Activated CD4-positive, alpha-beta T cell treated with anti-CD3 and anti-CD28 coated beads for 48 hours (primary cell): ENCODE measurements at regions not wholly inside any gene's neighbourhood (a gene's known extent, or its start where the extent isn't known, plus 50 kb on each side); places are given as distances from the start of the nearest gene placed in this dataset.

Source experiments
- DNase-seq: peaks from one replicate; pipeline ENCODE4 v3.0.0-alpha.2; 2020

DNA sequence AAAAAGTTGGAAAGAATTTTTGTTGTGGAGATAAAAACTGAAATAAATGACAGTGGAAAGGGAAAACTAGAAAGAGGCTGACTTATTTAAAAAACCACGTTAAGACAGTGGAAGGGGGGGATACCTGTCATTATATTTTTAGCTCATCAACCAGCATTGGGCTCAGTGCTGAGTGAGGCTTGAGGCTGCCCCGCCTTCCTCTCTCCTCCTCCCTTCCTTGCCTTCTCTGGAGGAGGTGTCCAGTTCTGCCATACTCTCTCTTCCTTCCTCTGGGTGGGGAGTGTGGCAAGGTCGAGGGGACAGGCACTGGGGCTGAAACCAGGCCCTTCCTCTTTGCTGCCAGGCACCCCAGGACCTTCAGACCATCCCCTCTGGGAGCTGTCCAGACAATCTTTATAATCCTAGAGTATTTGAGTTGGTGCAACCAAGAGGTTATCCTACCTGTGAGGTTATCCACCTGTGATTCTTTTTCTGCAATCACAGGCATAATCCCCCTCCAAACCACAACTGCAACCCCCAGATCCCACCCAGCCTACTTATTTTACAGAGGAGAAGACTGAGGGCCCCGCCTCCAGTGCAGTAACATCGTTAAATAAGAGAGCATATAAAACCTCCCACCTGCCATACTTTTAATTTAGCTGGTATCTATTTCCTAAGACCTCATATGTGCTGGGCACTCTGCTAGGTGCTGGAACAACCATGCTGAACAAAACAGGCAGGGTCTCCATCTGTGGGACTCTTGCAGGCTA is 578.5 kb downstream of the BUD13 start:
- no peak for DNase-seq

DNA sequence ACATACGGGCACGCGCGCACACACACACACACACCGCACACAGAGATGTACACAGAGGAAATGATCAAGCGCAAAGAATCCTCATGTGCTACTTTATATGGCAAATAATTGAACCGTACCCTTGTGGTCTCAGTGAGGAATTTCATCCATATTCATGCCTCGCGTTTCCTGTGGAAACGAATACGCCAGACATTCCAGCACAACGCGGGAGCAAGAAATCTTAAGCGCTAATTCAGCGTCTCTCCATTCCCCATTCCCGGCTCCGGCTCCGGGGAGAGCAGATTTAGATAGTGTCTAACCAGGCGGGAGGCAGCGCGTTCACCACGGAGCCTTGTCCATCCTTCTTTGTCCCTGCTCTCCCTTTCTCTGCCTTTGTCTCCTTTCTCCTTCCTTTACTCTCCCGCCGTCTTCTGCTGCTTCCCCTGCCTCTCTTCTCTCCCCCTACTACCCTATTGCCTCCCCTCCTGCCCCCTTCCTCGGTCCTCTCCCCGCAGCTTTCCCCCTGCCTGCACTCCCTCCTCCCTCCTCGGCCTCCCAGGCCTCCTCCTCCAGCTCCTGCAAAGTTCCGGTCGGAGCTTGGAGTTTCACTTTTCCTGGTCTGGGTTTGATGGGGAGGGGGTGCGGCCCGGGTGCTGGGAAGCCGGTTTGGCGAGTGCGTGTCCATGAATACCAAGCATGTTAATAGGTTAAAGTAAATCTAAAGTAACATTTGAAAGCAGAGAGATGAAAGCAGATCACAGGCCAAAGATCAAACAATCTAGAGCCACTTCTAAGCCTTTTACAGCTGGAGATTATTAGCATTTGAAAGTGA is 579.3 kb downstream of the BUD13 start:
- no peak for DNase-seq

DNA sequence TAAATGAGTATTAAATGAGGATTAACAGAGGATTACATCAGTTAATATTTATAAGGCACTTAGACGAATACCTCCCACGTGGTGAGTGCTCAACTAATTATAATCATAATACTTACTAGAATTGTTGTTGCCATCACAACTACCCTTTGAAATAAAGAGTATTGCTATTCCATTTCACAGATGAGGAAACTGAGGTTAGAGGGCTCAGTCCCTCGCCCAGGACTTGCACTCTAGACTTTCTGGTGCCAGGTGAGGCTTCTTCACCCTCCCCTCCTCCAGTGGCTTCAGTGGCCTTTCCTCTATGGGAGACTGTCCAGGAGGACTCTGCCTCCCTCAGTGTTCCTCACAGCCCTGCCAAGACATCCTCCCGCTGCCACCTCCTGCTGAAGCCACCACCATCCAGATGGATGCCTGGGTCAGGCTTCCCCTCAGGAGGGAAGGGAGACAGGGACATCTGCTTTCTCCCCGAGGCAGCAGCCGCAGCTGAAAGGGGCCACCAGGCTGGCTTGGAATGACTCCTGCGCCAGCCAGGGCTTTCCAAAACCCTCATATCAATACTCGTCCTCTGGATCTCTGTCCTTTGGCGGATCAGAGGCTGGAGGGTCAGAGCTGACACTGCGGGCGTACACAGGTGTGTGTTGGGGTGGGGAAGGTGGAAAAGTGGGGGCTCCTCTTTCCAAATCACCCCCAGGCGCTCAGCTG is 580.1 kb downstream of the BUD13 start:
- no peak for DNase-seq

DNA sequence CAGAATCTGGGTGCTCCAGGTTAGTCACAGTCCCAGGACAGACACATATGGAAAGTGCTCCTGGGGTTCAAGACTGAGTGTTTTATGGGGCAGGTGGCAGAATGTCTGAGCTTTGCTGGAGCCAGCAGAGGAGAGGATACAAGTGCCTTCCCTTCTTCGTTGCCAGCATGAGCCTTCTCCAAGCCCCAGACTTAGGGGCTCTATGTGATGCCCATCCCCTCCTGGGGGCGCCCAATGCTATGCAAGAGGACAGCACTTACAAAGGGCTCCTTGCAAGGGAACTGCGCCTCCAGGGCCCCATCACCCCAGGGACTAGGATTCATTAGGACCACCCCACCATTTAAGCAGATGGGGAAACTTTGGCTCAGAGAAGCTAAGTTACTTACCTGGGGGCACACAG is 581.9 kb downstream of the BUD13 start:
- no peak for DNase-seq

DNA sequence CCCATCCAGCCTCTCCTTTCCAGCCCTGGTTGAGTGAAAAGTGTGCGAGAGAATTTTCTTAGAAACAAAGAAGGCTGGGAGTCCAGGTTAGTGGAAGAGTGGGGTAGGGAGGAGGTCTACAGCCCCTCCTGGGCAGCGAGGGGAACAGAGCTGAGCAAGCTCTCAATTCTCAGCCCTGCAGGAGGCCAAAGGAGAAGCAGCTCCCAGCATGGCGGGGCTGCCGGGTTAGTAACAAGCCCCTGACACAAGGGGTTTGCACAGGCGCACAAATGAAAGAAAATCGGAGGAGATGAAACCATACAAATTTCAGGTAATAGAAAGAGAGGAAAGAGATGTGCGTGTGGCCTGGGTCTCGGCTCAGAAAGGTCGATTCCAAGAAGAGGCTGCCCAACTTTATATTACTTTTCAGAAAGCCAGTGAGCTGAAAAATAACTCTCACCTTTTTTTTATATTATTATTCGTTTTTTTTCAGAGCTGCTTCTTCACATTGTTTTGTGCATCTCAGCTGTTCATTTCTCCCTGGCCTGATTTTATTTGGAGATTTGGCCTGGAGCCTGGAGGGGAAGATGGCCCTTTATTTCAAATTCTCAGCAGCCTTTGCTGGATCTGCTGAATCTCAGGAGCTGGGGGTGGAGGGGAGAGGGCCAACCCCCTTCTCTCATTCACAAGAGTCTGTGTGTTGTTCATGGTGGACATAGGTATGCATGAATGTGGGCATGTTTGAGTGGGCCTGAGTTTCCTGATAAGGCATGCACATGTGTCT is 583.2 kb downstream of the BUD13 start:
- no peak for DNase-seq

DNA sequence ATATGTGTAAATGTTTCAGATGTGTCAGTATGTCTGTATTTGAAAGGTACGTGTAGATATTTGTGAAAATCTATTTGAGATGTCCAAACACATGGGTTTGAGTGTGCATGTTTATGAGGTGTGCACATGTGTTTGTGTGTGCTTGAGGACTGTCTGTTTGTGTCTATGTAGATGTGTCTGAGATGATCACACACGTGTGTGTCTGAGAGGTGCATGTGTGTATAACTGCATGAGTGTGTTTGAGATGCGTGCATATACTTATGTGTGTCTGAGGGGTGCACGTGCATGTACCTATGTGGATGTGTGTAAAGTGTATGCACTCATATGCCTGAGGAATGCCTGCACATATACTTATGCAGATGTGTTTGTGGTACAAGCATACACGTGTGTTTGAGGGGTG is 584.4 kb downstream of the BUD13 start:
- no peak for DNase-seq

DNA sequence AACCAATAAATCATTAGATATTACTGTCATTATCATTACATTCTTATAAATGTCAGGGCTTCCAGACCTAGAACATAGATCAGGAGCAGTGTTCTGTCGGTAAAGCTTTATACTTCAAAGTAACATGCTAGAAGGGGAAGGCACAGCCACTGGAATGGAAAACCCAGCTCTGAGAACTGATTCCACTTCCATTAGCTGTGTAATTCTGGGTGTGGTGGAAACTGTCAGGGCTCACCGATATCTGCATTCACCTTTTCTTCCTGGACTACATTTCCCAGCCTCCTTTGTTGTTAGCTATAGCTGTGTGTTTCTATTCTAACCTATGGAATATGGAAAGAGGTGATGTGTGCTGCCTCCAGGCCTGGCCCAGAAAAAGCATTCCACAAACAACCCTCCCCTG is 585.8 kb downstream of the BUD13 start:
- DNase-seq: no peak

DNA sequence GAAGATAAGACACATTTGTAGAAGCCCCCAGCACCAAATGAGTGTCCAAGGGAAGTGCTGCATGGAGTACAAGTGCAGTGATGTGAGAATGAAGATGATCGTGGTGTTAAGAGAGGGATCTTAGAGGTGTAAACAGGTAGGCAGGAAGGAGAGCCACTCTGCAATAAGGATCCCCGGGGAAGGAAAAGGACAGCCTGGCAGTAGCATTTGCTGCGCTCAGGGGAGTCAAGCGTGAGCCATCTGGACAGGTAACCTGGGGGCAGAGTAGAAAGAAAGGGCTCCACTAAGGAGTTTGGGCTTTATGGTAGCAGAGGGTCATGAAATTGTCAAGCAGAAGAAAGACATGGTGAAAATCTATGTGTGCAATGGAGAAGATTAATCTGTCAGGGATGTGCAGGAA is 587.2 kb downstream of the BUD13 start:
- DNase-seq: no peak

DNA sequence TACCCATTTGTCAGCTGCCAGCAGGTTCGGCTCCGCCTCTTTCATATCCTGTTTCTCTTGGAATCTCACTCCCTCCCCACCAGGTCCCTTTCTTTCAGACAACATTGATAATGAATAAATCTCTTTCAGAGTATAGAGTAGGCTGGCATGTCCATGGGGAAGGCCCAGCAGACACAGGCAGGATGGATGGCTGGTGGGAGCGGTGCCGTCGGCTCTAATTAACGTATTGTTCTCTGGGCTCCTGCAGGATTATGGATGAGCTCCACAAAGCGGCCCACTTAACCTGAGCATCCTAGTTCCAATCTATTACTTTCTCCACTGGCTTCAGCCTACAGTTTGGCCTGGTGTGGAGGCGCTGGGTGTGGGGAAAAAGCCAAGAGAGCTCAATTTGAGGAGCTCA is 588.0 kb downstream of the BUD13 start:
- DNase-seq: no peak

DNA sequence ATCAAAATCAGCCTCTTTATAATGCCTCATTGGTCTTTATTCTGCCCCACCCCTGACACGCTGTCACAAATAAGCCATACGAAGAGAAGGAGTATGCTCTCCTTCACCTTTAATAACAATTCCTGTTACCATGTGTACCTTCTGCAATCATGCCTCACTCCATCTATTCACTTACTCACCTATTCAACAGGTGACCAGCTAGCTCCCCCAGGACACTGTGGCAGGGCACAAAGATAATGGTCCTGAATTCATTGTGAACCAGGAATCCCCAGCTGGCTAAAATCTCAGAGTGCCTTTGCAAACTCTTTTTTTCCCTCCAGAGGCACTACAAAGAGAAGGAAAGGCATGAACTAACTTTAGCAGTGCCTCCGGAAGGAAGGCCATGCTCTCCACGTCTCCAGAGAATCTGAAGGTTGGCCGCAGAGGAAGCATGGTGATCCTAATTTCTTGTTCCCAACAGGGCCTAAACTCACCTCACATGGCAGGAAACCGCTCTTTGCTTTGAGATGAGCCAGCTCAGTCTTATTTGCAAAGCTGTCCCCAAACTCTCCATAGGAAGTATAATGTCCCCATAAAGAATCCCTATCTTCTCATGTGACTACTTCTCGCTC is 590.3 kb downstream of the BUD13 start:
- DNase-seq: no peak

DNA sequence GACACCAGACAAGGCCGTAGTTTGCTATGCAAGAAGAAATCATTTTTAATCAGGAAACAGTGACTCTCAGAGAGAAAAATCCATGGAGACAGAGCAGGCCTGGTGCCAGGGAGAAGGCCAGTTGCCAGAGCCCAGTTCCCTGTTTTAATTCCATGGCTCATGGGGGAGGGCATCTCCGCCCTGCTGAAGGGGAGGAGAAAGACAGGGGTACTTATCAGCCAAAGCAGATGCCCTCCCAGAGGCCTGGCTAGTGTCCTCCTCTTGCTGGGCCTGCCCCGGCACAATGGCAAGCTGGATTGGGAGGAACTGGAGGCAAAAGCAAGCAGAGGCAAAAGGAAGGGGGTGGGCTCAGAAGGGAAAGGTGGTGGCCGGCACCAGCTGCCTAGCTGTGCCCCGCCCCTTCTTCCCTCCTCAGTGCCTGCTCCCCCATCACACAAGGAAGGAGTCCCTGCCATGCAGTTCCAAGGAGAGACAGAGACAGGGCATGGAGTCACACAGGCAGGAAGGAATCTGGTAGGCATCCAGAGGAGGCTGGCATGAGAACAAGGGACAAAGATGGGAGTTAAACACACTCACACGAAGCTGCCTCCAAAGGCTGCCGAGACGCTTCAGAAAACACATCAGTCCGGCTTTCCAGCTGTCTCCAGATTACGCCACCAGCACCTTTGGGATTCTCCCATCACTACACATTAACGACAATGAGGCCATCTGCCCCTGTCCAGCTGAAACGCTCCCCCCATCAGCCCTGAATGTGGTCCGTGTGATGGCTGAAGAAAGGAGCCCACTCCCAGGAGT is 591.8 kb downstream of the BUD13 start:
- DNase-seq: no peak

DNA sequence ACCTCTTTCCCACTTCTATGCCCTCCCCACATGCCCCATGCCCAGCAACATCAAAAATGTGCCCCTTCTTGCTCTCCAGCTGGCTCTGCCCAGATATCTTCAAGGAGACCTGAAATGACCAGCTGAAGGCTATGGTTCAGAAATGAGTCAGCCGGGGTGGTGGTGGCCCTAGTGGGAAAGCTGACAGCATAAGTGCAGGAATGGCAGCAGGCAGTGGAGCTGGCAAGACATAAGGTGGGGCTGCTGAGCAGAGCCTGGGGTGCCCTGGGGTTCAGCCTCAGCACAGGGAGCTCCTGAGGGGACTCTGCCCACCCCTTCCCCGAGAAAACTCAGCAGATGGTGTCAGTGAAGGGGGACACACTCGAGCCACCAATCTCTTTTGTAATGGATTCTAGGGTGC is 593.4 kb downstream of the BUD13 start:
- DNase-seq: no peak

DNA sequence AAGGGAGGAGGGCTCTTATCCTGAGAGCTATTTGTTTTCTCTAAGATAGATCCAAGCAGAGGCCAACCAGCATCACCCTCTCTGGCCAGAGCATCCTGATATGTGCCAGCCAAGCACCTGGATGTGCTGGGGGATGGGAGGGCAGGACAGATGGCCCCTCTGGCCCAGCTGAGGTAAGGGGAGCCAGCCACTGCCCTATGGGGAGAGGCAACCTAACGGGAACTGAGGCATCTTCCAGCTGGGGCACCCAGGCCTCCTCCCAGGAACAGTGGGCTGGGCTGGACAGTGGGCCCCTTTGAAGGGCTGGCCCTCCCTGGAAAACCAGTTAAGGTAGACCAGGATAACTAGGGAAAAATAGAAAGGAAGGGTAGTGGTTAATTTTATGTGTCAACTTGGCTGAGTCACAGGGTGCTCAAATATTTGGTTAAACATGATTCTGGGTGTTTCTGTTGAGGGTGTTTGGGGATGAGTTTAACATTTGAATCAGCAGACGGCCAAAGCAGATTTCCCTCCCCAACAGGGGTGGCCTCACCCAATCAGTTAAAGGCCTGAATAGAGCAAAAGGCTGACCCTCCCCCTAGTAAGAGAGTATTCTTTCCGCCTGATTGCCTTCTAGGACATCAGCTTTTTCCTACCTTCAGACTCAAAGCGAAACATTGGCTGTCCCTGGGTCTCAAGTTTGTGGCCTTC is 595.1 kb downstream of the BUD13 start:
- DNase-seq: no peak

DNA sequence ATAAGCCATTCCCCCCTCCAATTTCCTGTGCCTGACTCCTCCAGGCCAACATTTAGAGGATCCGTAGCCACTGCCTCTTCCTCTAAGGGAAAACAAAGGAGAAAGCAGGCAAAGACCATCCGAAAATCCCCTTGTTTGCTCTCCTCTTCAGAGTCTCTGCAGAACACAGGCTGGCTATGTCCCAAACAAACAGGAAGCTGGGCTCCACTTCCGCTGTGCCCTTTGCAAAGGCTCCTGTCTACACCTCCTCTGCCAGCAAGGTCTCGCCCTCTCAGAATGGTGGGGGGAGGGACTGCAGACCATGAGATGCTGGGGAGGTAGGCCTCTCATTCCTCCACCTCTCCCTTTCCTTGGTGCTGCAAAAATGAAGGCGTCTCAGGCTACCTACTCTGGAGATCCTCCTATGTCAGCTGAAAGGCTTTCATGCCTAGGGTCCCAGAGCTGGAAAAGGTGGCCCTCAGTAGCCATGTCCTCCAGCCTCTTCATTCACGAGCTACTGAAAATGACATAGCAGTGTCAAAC is 596.2 kb downstream of the BUD13 start:
- DNase-seq: no peak

DNA sequence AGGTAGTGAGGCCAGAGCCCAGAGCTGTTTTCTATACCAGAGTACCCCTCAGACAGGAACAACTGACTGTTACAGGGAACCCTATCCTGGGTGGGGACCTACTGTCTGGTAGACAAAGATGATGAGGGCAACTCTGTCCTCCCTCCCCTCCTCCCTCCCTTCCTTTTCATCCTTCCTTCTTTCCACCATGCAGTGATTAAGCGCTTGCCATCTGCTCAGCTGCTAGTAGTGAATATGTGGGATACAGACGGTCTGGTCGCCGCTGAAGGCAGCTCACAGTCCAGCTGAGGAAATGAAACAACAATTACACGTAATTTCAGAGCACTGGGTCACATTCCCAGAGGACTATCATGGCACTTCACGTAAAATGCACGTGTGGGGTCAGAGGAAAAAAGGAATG is 597.1 kb downstream of the BUD13 start:
- DNase-seq: no peak

DNA sequence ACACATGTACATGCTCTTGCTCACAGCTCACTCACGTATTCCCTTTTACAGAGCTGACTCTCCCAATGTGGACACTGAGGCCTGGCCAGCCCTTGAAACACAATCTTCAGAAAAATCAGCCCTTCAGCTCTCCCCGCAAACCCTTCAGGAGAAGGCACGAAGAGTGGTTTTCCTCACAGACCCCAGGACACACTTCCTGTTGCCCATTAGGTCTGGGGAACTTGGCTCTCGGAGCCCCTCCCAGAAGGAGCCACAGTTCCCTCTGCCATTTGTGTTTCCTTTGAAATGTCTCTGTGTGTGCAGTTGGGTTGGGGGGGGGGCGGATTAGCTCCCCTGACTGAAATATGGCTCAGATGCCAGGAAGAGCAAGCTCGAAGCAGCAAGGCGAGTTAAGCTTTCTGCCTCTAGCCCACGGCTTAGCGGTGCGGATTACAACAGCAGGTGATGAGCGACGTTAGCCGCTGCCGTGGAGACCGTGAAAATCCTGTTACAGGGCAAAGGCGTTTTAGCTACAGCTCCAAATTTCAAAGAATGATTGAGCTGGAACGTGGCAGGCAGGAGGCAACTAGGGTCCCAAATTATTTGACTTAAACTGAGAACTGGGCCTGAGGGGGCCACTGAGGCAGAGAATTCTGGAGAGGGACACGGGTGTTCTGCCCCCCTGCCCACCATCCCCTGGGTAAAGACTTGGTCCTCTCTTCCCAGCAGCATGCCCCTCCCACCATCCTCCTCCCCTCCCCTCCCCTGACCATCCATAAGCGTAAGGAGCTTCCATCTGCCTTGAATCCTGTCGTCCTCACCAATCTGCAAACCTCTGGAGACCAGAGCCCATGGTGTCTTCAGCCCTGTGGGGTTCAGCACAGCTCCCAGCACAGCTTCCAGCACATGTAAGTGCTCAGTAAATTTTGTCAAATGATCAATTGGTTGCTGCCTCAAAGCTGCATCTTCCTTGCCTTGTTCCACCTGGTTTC is 598.6 kb downstream of the BUD13 start:
- DNase-seq: no peak

DNA sequence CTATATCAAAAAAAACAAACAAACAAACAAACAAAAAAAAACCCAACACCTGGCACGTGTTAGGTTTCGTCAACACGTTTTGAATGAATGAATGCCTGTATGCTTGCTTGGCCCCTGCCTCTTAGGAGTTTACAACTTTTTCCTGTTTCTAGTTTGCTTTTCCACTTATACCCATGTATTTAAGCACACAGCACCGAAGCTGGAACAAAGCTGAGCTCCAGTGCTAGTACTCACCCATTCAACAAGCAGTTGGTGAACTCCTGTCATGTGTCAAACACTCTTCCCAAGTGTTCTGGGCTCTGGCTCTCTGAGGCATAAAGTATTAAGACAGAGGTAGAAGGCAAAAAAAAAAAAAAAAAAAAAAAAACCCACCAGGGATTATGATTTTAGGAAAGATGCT is 599.3 kb downstream of the BUD13 start:
- DNase-seq: no peak

DNA sequence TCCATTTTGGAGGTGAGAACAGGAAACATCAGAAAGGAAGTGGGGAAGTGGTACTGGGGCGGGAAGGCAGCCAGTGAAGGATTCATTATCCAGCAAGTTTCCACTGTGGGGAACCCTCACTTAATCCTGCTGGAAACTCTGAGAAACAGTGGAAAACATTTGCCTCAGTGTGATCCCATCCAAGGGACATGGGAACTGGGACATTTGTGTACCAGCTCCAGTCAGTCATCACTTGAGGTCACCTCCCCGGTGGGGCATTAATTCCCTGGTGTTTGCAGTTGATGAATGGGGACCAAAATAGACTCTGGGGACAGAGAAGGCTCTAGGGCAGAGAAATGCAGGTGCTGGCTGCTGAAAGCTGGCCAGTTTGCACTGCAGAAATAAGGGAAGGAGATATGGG is 599.9 kb downstream of the BUD13 start:
- no peak for DNase-seq

DNA sequence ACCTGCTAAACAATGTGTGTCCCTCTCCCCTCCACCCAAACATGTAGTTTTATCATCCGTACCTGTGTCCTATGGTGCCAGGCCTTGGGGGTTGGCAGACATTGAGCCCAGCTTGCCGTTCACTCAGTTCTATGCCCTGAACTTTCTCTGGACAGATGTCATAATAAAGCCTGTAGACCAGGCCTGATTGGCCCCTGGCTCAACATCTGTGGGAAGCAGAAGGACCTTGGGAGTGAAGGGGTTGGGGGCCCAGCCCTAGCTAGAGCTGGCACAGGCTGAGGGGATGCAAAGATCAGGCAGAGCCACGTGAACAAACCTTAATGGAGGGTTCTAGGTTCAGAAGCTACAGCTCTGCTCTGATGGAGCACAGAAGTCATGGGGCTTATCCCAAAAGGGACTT is 600.6 kb downstream of the BUD13 start:
- DNase-seq: no peak
